Lower leg skin (tissue), 3 donors: ENCODE measurements at regions not wholly inside any gene's neighbourhood (a gene's known extent, or its start where the extent isn't known, plus 50 kb on each side); places are given as distances from the start of the nearest gene placed in this dataset.

ENCODE experiments used
- CTCF ChIP-seq, 3 donors: fragments of 450-650 bp; IDR thresholded peaks; one replicate each; pipeline ENCODE4 v1.5.1; 2016; ENCODE audit warnings: antibody characterized with exemption in 3 of 3, mild to moderate bottlenecking in 3 of 3, moderate library complexity in 2 of 3
- POLR2A ChIP-seq, 2 donors: fragments of 450-650 bp; IDR thresholded peaks; one replicate each; pipeline ENCODE4 v1.6.1; 2016 to 2017; ENCODE audit warnings: antibody characterized with exemption in 2 of 2, mild to moderate bottlenecking in 1 of 2, moderate library complexity in 1 of 2

- no peak for TF ChIP-seq CTCF (IDR thresholded peaks at IDR 0.05)
- TF ChIP-seq POLR2A (IDR thresholded peaks at IDR 0.05): no peak
Measured at GRCh38 chr10:130339091-130339490, 202.9 kb downstream of the GLRX3 start.
